Pons (tissue), 1 donor: ENCODE measurements at regions not wholly inside any gene's neighbourhood (a gene's known extent, or its start where the extent isn't known, plus 50 kb on each side); places are given as distances from the start of the nearest gene placed in this dataset.

Experiments used
- DNase-seq: peaks from one replicate; pipeline ENCODE4 v3.0.0-alpha.2; 2016; ENCODE audit warnings: low spot score

DNA sequence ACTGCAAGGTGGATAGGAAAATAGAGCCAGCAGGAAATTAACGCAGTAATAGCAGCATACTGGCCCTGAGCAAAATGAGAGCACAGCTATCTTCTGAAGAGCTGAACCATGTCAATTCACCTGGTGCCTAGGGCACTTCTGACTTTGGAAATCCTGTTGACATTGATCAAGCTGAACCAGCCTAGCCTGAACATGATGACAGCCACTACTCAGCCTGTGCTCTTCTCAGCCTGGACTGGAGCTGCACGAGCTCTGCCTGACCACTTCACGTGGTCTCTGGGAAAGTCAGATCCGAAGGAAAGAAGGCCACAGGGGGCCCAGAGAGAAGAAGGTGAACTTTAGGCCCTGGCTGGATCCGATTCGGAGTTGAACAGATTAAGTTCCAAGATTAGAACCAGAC lies 421.9 kb downstream of the LPIN1 start:
- DNase-seq: no peak

- DNase-seq: peak; percentile 47
Observed at GRCh38 chr2:12168791-12169388, 422.5 kb downstream of the LPIN1 start.

DNA sequence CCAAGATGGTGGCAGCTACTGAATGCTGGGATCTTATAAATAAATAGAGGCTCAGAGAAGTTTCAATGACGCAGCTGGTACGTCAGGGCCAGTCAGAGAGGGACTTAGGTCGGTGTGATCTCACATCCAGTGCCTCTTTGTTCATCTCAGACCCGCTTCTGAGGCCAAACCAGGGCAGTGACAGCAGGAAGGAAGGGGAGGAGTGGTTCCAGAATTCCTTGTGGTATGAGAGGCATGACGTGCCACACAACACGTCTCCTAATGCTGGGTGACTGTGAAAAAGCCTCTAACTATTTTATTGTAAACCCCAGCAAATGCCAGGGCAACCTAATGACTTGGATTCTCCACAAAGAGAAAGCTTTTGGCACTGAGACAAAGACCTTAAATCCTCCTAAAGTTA lies 423.3 kb downstream of the LPIN1 start:
- DNase-seq: peak; percentile 42

- no peak for DNase-seq
Observed at GRCh38 chr2:12170121-12170520, 423.7 kb downstream of the LPIN1 start.

DNA sequence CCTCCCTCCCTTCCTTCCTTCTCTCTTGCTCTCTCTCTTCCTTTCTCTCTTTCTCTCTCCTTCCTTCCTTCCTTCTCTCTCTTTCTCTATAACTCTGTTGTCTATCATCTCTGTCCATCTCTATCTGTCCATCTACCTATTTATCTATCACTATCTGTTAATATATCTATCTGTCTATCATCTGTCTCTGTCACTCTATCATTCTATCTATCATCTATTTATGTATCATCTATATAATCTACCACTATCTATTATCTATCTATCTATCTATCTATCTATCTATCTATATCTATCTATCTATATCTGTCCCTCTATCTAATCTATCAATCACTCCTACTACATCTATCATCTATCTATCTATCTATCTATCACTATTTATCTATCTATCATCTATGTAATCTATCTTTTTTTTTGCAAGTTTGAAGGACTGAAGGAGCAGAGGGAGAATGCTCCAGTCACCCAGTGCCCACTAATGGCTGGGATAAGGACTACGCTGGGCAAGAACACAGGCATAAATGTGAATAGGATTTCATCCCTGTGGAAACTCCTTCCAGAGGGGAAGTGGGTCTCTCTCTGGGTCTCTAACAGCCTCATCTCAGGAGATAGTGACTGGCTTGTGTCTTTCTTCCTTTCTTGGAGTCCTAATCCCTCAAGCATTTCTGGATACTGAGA lies 427.0 kb downstream of the LPIN1 start:
- DNase-seq: no peak

GRCh38 chr2:12173943-12174340 lies 427.5 kb downstream of the LPIN1 start:
- no peak for DNase-seq

DNA sequence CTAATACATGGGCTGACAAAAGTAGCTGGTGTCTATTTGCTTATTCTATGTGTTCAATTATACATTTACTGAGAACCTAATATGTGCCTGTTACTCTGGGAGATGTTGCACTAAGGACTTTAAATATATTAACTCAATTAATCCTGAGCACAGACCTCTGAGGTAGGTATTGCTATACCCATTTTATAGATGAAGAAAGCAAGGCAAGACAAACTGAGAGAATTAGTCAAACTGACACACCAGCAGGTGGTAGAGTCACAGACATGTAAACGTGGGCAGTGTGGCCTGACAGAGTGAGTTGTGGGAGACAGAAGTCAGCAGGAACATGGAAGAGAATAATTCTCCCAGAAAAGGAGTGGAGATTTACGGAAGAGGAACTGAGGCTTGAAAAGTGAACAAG lies 428.9 kb downstream of the LPIN1 start:
- no peak for DNase-seq

DNA sequence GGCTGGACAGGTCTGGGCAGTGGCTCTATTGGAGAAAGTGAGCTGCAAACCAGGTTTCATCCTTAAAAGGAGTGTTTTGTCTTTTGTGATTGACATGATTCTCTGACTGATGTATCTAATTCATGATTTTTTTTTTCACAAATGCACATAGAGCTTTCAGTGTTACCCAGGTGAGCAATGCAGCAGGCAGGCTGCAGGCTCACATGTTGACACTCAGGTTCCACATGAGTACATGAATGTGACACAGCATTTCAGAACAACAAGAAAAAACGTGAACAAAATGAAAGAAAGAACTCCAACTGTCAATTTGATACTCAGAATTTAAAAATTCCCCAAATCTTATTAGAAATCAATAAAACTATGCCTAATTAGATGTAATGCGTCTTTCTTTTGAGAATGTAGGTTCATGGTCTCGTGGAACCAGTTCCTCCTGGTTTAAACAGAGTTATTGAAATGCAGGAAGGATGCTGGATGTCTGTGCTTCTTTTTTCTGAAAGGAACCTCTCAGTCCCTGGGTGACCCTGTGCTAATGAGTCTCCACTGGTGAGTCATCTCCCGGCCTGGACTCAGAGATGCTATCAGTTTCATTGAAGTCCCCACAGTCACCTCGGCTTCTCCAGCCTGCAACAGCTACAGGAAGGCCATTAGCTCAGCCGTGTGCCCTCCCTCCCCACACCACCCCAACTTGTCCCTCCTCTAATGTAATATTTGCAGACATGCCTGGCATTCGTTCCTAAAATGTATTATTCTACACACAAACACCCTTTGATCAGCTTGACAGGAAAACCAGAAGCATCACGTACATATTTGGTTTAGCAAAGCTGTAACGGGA lies 430.4 kb downstream of the LPIN1 start:
- peak; percentile 53 for DNase-seq

DNA sequence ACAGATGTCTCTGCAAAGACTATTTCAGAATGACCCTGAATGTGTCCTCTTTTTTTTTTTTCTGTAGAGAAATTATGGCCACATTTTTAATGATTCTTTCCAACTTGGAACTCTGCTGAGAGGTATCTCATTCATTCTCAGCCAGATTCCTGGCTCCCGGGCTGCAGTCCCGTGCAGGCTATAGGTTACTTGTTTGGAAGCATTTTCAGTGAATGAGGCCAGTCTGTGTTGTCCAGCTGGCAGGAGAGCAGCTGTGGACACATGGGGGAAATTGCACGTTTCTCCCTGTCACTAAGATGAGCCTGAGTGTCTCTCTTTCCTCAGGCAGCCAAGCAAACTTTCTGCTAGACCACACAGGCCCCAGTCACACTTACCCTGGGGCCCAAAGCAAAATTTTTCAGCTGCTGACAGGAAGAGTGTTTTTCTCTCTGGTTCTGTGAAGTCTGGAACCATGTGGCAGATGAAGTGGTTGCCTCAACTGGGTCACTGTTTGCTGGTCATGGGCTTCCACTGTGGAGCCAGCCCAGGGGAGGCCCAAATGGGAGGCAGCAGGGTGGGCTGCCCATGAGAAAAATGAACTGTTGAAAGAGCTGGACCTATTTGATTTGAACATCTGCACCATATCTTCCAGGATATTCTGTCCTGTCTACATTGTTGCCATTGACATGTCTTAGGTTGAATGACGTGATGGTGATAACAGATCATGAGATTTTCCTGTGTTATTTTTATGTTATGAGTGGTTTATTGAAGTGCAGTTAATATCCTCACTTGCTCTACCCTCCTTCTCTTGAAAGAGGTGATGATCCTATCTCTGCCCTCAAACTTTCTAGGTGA lies 431.2 kb downstream of the LPIN1 start:
- DNase-seq: no peak

DNA sequence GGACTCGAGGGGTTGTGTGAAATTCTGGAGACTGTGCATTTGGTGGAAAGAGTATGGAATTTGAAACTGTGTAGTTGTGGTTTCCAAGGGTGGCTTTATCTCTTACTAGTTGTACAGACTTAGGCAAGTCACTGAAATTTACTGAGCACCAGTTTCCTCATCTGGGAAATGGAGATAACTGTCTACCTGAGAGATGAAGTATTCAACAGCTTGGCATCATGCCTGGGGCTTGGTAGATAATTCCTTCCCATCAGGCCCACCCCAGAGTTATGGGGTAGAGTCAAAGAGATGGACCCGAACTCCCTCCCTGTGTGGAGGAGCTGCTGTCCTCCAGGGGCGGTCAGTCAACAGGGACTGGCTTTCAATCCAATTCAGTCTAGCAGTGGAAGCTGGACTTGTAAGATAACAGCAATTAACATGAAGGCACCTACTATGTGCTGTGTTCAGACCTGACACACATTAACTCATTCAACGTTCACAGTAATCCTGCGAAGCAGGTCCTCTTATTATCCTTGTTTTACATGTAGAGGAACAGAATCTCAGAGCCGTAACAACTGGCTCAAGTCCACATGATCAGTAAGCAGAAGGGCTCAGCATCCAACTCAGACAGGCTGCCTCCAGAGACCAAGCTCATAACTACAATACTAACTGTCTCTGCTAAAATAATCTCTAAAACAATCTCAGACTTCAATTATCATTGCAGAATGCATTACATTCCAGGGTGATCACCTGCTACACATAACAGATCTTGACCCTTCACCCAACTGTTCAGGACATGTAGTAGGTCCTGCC lies 432.1 kb downstream of the LPIN1 start:
- no peak for DNase-seq

DNA sequence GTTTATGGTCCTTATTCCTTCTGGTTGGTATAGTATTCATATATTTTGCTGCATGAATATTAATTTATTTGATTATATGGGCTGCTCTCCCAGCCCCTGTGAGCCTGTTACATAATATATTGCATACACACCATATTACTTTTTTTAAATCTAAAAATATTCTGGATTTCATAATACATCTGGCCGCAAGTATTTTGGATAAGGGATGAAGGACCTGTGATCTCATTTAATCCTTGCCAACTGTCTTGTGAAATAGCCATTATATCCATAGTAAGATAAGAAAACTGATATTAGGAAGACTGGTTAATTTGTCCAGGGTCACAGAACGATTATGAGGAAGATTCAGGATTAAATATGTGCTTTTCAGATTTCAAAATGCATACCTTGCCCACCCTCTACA lies 433.6 kb downstream of the LPIN1 start:
- no peak for DNase-seq

GRCh38 chr2:12183032-12183645 lies 436.7 kb downstream of the LPIN1 start:
- DNase-seq: no peak

DNA sequence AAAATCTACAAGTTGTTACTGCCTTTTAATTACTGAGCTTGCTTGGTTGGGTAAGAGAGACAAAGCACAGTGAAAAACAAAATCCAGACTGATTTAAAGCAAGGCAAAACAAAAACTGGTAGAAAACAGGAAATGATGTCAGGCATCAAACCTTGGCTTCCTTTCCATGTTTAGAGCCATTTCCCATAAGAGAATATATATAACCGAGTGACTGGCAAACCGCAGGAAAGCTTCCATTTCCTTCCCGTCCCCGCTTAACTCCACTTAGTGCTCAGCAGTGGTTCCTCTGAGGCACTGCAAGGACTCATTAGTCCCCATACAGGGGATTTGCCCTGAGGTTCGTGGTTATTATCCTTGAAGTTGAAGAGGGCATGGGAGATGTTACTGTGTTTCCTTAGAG lies 446.3 kb downstream of the LPIN1 start:
- DNase-seq: peak; percentile 24

- DNase-seq: no peak
Observed at GRCh38 chr2:12194968-12195367, 448.5 kb downstream of the LPIN1 start.

DNA sequence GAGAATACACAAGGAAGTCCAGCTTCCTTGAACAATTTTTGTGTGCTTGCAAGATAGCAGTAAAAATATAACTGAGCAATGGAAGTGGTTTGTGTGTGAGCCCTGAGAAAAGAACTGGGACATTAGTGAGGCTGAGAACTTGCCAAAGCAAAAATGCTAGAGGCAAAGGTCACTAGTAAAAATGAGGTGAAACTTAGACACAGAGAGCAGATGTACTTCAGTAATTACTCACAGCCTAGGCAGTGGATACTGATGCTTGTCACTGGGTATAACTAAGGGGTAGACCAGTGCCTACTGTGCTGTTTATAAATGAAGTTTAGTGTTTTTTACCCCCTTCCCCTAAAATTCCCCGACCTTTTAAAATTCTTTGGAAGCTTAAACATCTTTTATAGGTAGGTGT lies 450.1 kb downstream of the LPIN1 start:
- no peak for DNase-seq

DNA sequence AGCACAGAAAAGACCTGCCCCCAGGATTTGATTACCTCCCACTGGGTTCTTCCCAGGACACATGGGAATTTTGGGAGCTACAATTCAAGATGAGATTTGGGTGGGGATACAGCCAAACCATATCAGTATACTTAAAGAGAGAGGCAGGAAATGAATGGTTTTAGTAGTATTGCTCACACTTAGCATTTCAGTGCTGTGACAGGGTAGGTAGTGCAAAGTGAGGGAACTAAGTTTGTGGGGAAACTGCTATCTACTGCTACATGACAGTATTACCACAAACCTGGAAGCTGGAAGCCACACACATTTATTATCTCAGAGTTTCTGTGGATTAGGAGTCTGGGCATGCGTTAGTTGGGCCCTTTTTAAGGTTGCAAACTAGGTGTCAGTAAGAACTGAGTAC lies 450.7 kb downstream of the LPIN1 start:
- no peak for DNase-seq

GRCh38 chr2:12199491-12200211 lies 453.2 kb downstream of the LPIN1 start:
- DNase-seq: no peak

GRCh38 chr2:12201369-12201768 lies 454.9 kb downstream of the LPIN1 start:
- DNase-seq: peak; percentile 64

GRCh38 chr2:12202313-12203075 lies 456.1 kb downstream of the LPIN1 start:
- no peak for DNase-seq

- DNase-seq: no peak
Observed at GRCh38 chr2:12203528-12203927, 457.1 kb downstream of the LPIN1 start.
